Fibroblast of pulmonary artery (primary cell): ENCODE measurements at regions not wholly inside any gene's neighbourhood (a gene's known extent, or its start where the extent isn't known, plus 50 kb on each side); places are given as distances from the start of the nearest gene placed in this dataset.
"Not testable (repeated sequence)": the region's sequence is repeated elsewhere in the genome, so short reads cannot be mapped to it uniquely, and the experiment has no call there.

Experiments used
- DNase-seq: peaks from one replicate; pipeline ENCODE4 v3.0.0-alpha.2; 2010; ENCODE audit warnings: low read depth
- H3K4me3 ChIP-seq: replicated peaks from 2 replicates; pipeline ENCODE4 v1.5.1; 2011; ENCODE audit warnings: low read depth, mild to moderate bottlenecking, control low read depth, low read length, moderate library complexity
- TF ChIP-seq, protein P1 (sequence below): IDR thresholded peaks from 2 replicates; pipeline ENCODE4 v1.5.1; 2011; ENCODE audit warnings: mild to moderate bottlenecking, control low read depth, low read length, inconsistent platforms; ENCODE audit errors: missing control alignments

DNA sequence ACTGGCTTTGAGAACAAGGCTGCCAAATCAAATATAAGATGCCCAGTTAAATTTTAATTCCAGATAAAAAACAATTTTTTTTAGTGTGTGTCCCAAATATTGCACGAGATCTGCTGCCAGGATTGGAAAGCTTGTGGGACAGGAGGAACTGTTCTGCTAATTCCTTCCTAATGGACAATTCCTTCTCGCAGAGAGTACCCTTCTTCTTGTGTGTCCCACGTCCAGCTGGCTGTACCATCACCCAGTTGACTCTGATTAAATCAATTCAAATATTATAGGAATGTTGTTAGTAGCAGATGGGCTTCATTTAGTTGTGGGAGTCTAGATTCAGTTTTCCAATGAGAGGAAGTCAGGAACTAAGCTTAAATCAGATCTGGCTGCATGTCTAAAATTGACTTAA lies 347.9 kb upstream of the ATP10A start:
- H3K4me3 ChIP-seq, result no peak overlapping the region
- DNase-seq, result no peak
- TF ChIP-seq, protein P1, sequence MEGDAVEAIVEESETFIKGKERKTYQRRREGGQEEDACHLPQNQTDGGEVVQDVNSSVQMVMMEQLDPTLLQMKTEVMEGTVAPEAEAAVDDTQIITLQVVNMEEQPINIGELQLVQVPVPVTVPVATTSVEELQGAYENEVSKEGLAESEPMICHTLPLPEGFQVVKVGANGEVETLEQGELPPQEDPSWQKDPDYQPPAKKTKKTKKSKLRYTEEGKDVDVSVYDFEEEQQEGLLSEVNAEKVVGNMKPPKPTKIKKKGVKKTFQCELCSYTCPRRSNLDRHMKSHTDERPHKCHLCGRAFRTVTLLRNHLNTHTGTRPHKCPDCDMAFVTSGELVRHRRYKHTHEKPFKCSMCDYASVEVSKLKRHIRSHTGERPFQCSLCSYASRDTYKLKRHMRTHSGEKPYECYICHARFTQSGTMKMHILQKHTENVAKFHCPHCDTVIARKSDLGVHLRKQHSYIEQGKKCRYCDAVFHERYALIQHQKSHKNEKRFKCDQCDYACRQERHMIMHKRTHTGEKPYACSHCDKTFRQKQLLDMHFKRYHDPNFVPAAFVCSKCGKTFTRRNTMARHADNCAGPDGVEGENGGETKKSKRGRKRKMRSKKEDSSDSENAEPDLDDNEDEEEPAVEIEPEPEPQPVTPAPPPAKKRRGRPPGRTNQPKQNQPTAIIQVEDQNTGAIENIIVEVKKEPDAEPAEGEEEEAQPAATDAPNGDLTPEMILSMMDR, result no peak

DNA sequence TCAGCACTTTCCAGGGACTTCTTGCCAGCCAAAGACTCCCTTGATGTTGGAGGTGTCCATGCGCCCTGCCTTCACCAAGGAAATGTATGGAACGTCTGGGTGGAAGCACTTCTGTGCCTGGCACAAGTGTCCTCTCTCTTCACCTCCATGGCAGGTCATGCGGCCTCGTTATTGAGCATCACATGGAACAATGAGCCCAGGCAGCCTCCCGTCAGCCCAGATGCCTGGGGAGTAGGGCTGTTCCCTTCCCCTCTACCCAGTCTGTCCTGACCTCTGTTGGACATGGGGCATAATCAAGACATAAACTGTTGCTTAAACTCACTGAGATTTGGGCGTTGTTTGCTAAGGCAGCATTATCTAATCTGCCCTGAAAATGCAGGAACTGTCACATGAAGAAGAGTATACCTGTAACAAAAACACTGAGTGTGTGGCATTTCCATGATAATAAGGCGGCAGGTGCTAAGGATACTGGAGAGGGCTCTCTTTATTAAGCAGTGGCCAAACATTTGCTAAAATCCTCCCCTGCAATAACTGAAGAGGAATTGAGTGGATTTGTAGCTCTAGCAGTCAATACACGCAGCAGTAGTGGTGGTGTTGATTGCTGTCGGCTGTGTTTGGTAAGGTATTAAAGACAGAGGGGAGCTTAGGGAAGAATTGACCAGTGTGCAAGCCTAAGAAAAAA lies 338.2 kb upstream of the ATP10A start:
- DNase-seq, result no peak
- no peak overlapping the region for H3K4me3 ChIP-seq
- TF ChIP-seq, protein P1, result no peak

DNA sequence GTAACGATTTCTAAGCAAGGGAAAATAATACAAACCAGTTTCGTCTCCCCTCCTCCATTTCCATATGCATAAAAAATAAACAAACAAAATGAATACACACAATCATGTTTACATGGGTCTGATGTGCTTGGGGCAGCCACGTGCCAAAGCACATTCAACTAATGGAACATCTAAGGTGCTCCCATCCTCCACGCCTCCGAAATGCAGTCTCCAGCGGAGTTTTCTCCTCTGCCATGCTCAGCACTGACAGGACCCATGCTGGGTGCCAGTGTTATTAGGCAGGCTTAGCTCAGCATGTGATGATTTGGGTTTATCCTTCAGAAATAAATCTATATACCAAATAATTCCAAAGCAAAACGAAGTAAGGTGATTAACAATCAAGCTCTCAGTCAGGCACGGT lies 337.3 kb upstream of the ATP10A start:
- no peak for DNase-seq
- TF ChIP-seq, protein P1, result no peak

DNA sequence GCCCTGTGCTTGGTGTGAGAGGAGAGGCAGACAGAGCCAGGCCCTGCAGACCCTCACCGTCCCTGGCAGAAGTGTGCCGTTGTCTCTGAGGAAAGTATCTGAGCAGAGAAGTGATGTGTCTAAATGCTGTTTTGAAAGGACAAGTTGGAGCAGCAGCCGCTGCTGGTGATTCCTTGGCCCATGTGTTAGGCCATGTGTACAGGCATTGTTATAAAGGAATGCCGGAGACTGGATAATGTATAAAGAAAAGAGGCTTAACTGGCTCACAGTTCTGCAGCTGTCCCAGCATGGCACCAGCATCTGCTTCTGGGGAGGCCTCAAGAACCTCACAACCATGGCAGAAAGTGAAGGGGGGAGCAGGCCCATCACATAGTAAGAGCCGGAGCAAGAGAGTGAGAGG lies 334.6 kb upstream of the ATP10A start:
- TF ChIP-seq, protein P1, result no peak

More for the DNA sequence above, 337.3 kb upstream of the ATP10A start:
- H3K4me3 ChIP-seq, result no peak overlapping the region

DNA sequence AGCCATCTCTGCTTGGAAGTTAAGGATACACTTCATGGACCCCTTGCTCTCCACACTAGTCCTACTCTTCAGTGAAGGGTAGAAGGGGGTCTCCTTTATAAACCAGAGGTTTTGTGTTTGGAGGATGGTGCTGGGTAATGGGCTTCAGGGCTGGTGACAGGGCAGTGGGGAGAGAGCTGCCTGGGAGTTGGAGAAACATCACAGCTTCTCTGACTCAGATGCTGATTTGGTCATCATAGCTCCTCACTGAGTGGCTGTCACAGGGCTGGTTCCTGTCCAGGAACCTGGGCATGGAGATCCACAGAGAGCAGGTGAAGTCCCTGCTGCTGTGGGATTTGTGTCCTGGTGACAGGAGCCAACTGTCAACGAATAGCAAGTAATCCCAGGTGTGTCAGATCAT lies 333.9 kb upstream of the ATP10A start:
- TF ChIP-seq, protein P1, result no peak
- DNase-seq, result no peak
- no peak overlapping the region for H3K4me3 ChIP-seq

More for the DNA sequence above, 334.6 kb upstream of the ATP10A start:
- H3K4me3 ChIP-seq, result no peak overlapping the region
- no peak for DNase-seq

DNA sequence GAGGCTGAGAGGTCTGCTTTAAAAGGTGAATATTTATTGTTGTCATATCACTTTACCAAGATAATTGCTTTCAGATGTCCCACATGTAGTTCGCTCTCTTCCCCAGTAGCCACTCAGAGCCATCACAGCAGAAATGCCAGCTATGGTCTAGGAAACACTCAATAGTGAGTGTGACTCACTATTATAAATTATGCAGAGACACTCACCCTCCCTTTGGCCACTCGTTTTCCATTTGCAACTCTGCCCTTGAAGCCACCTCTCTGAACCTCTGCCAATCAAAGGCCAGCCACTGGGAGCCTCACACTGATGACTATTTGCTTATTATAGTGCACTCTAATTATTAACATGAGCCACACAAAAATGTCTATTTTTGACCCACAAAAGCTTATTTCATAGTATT lies 328.1 kb upstream of the ATP10A start:
- no peak for DNase-seq
- no peak overlapping the region for H3K4me3 ChIP-seq
- TF ChIP-seq, protein P1, result no peak

DNA sequence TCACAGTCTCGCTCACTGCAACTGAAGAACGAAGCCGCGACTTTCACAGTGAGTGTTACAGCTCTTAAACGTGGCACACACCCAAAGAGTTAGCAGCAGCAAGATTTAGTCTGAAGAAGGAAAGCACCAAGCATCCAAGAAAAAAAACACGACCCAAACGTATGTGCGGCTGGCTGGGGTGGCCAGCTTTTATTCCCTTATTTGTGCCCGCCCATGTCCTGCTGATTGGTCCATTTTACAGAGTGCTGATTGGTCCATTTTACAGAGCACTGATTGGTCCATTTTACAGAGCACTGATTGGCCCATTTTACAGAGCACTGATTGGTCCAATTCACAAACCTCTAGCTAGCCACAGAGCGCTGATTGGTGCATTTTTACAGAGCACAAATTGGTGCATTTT lies 323.0 kb upstream of the ATP10A start:
- H3K4me3 ChIP-seq, DNase-seq: not testable (repeated sequence)
